ENCODE measurements at regions not wholly inside any gene's neighbourhood (a gene's known extent, or its start where the extent isn't known, plus 50 kb on each side); places are given as distances from the start of the nearest gene placed in this dataset.

GRCh38 chr5:175032741-175033151 is 308.4 kb downstream of the MSX2 start:
- no peak overlapping the region for H3K4me3 Mint-ChIP-seq
- H3K4me1 Mint-ChIP-seq: no peaks in the 10 kb centered on the region
- no peak overlapping the region for H3K27ac Mint-ChIP-seq
- CTCF ChIA-PET: no interaction called here
- no peaks in the 10 kb centered on the region for H3K9me3 Mint-ChIP-seq
- no peak for DNase-seq
- H3K27me3 Mint-ChIP-seq: no peaks in the 10 kb centered on the region
- no peaks in the 10 kb centered on the region for H3K36me3 Mint-ChIP-seq

GRCh38 chr5:175032013-175032412 is 307.6 kb downstream of the MSX2 start:
- no peaks in the 10 kb centered on the region for H3K27me3 Mint-ChIP-seq
- H3K4me1 Mint-ChIP-seq: no peaks in the 10 kb centered on the region
- CTCF ChIA-PET: no interaction called here
- no peak overlapping the region for H3K4me3 Mint-ChIP-seq
- no peak overlapping the region for H3K27ac Mint-ChIP-seq
- no peaks in the 10 kb centered on the region for H3K36me3 Mint-ChIP-seq
- no peak for DNase-seq
- no peaks in the 10 kb centered on the region for H3K9me3 Mint-ChIP-seq

DNA sequence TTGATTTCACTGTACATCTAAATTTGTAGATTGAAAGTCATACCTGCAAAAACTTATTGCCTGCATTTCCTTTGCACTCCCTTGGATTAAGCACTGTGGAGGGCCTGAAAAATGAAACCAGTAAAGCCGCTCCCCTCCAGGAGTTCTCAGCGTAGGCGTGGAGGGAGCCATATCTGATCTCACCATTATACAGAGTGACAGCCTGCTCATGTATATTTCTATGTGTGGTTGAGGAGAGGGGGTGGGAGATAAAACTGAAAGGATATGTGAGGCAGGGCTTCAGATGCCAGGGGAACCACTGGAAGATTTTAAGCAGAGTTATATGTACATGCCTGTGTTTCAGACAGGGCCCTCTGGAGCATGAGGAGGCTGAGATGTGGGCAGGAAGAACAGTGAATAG is 303.0 kb downstream of the MSX2 start:
- no peak overlapping the region for H3K4me3 Mint-ChIP-seq
- CTCF ChIA-PET: no interaction called here
- H3K27me3 Mint-ChIP-seq: peaks cover 3% of the 10 kb centered on the region
- H3K4me1 Mint-ChIP-seq: no peaks in the 10 kb centered on the region
- DNase-seq: no peak
- H3K36me3 Mint-ChIP-seq: no peaks in the 10 kb centered on the region
- no peak overlapping the region for H3K27ac Mint-ChIP-seq
- peaks cover 4% of the 10 kb centered on the region for H3K9me3 Mint-ChIP-seq

GRCh38 chr5:175025077-175025476 is 300.7 kb downstream of the MSX2 start:
- no peak overlapping the region for H3K4me3 Mint-ChIP-seq
- no peak overlapping the region for H3K27ac Mint-ChIP-seq
- no peaks in the 10 kb centered on the region for H3K4me1 Mint-ChIP-seq
- CTCF ChIA-PET: no interaction called here
- peaks cover 6% of the 10 kb centered on the region for H3K27me3 Mint-ChIP-seq
- H3K9me3 Mint-ChIP-seq: peaks cover 4% of the 10 kb centered on the region
- DNase-seq: no peak
- H3K36me3 Mint-ChIP-seq: no peaks in the 10 kb centered on the region

DNA sequence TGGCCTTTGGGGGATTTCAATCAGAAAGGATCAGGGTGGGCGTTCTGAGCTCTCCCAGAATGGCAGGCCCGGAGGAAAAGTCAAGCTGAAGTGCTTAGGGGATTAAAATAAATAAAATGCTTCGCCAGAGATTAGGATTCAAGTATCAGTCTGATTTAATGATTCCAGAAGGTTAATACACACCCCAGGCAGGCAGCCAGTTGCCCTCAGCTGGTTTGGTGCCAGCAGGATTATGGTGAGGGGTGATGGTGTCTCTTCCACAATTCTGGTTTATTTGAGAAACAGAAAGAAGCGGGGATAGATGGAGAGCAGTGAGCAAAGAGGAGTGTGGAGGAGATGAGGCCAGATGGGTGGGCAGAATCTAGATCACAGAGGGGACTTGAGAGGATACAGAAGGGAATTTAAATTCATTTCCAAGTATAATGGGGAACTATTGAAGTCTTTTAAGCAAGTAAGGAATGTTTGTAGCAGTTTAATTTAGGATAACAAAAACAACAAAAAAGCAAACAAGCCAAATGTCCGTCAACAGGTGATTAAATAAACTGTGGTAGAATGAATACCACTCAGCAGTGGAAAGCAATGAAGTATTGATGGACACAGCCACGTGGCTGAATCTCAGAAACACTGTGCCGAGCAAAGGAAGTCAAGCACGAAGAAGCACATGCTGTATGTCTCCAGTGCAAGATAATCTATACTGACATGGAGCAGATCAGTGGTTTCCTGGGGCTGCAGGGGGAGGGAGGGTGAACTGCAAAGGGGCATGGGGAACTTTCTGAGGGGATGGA is 297.7 kb downstream of the MSX2 start:
- Mint-ChIP-seq H3K27ac (no peak overlapping the region), H3K9me3 (peaks cover 4% of the 10 kb centered on the region), H3K4me1 (no peaks in the 10 kb centered on the region), H3K4me3 (no peak overlapping the region), H3K27me3 (peaks cover 6% of the 10 kb centered on the region), H3K36me3 (no peaks in the 10 kb centered on the region)
- CTCF ChIA-PET: no interaction called here
- no peak for DNase-seq

DNA sequence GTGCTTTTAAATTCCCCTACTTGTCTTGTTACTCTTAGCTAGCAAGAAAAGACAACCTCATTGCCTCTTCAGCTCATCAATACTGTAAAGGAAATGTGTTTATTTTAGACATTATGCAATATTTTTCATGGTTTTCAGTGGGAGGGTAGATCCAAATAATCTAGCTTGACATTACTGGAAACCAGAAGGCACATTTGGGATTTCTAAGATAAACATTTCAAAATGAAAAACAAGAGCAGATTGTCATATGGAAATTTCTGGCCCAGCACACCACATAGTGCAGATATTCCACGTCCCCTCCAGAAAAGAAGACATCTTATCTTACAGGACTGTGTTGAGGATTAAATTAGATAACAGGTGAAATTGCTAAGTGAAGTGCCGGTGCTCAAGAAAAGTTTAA is 296.9 kb downstream of the MSX2 start:
- no peak for DNase-seq
- H3K9me3 Mint-ChIP-seq: peaks cover 4% of the 10 kb centered on the region
- CTCF ChIA-PET: no interaction called here
- H3K36me3 Mint-ChIP-seq: no peaks in the 10 kb centered on the region
- no peak overlapping the region for H3K4me3 Mint-ChIP-seq
- H3K4me1 Mint-ChIP-seq: no peaks in the 10 kb centered on the region
- H3K27ac Mint-ChIP-seq: no peak overlapping the region
- H3K27me3 Mint-ChIP-seq: peaks cover 3% of the 10 kb centered on the region

GRCh38 chr5:175015028-175015685 is 290.8 kb downstream of the MSX2 start:
- CTCF ChIA-PET: no interaction called here
- Mint-ChIP-seq H3K27me3 (no peaks in the 10 kb centered on the region), H3K27ac (no peak overlapping the region), H3K4me1 (peaks cover 14% of the 10 kb centered on the region), H3K4me3 (no peak overlapping the region), H3K36me3 (no peaks in the 10 kb centered on the region), H3K9me3 (no peaks in the 10 kb centered on the region)
- no peak for DNase-seq

GRCh38 chr5:175013251-175013650 is 288.9 kb downstream of the MSX2 start:
- no peaks in the 10 kb centered on the region for H3K9me3 Mint-ChIP-seq
- H3K27me3 Mint-ChIP-seq: no peaks in the 10 kb centered on the region
- H3K27ac Mint-ChIP-seq: peak overlapping the region; percentile 20
- DNase-seq: no peak
- no peak overlapping the region for H3K4me3 Mint-ChIP-seq
- CTCF ChIA-PET: no interaction called here
- peaks cover 14% of the 10 kb centered on the region for H3K4me1 Mint-ChIP-seq
- no peaks in the 10 kb centered on the region for H3K36me3 Mint-ChIP-seq

DNA sequence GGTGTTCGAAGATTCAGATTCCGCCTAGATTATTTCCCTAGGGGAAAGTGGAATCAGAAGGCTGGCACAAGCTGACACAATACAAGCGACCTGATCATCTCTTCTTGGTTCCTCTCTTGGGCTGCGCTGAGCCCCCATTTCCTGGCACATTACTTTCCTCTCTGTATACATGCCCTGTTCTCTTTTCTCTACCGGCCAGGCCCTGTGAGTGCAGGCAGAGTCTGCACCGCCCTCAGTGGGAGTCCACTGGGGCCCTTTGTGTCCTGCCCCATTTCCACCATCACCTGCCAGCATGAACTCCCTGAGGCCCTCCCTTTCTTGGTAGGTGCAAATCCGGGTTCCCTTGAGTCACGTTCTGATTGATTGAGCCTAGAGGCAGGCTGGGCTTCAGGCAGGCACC is 287.9 kb downstream of the MSX2 start:
- CTCF ChIA-PET: no interaction called here
- no peaks in the 10 kb centered on the region for H3K9me3 Mint-ChIP-seq
- DNase-seq: no peak
- H3K4me1 Mint-ChIP-seq: peaks cover 14% of the 10 kb centered on the region
- H3K4me3 Mint-ChIP-seq: no peak overlapping the region
- H3K27ac Mint-ChIP-seq: no peak overlapping the region
- no peaks in the 10 kb centered on the region for H3K27me3 Mint-ChIP-seq
- H3K36me3 Mint-ChIP-seq: no peaks in the 10 kb centered on the region

DNA sequence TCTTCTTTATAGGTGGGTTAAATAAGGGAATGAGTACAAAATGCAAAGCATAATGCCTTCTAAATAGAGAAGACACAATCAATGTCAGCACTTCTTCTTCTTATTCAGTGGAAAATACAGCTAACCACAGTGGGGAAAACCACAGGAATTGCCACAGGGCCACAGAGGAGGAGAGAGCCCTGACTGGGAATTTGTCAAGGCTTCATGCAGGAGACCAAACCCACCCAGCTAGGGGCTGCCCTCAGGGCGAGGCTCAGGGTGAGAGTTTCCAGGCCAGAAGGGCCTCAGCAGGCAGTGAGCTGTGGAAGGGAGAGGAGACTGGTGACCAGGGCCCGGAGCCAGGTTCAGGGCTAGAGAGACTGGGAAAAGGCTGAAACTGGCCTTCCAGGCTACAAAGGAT is 279.1 kb downstream of the MSX2 start:
- no peak for DNase-seq
- Mint-ChIP-seq H3K27ac (no peak overlapping the region), H3K9me3 (peaks cover 9% of the 10 kb centered on the region), H3K4me3 (no peak overlapping the region), H3K36me3 (peaks cover 4% of the 10 kb centered on the region), H3K4me1 (peaks cover 15% of the 10 kb centered on the region), H3K27me3 (peaks cover 9% of the 10 kb centered on the region)
- CTCF ChIA-PET: no interaction called here

DNA sequence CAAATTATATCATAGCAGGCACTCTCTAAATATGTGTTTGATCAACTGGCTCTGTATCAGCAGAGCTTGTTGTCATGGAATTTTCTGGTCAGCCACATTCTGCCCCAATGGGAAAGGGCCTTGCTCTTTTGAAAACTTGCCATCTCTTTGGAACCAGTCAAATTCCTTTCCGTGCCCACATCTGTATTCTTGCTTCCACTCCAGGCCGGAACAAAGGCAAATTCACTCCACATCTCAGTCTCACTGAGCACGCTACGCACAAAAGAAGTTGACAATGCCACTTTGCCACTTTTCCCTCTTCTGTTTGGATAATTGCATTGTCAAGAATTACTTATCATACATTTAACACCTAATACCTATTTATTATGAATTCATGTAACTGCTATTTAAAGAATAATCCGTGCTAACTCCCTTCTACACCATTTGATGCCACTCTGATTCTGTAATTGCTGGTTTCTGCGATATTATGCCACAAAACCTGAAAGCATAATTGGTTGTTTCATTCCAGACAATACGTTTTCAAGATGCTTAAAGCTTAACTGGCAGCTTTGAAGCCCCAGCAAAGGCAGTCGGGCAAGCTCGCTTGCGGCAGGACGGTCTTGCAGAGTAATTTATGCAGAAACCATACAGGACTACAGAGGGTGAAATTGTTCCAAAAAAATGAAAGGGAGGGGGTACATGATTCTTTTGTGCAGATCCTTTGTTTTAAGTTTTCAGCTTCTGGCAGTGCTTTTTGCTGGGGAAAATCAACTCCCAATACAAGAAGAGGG is 277.7 kb downstream of the MSX2 start:
- H3K27ac Mint-ChIP-seq: no peak overlapping the region
- CTCF ChIA-PET: no interaction called here

DNA sequence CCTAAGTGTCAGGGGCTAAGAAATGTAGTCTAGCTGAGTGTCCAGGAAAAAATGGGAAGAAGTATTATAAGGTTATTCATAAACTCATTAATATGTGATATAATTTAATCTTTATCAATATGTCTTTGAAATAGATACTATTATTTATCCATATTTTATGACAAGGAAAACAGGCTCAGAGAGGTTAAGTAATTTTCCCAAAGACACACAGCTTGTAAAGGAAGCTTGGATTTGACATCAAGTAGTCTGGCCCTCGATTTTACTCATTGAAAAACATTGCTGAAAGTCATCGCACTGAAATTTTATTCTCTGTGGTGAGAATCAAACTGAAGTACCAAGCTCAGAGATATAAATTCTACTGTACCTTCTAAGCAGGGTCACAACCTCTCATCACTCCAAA is 276.9 kb downstream of the MSX2 start:
- Mint-ChIP-seq H3K4me1 (peaks cover 15% of the 10 kb centered on the region), H3K27me3 (peaks cover 9% of the 10 kb centered on the region), H3K27ac (no peak overlapping the region), H3K4me3 (no peak overlapping the region), H3K9me3 (peaks cover 16% of the 10 kb centered on the region), H3K36me3 (peaks cover 5% of the 10 kb centered on the region)
- DNase-seq: no peak
- CTCF ChIA-PET: no interaction called here

More for the DNA sequence above, 277.7 kb downstream of the MSX2 start:
- Mint-ChIP-seq H3K27me3 (peaks cover 9% of the 10 kb centered on the region), H3K4me3 (no peak overlapping the region), H3K4me1 (peaks cover 15% of the 10 kb centered on the region), H3K9me3 (peaks cover 16% of the 10 kb centered on the region), H3K36me3 (peaks cover 5% of the 10 kb centered on the region)
- no peak for DNase-seq

DNA sequence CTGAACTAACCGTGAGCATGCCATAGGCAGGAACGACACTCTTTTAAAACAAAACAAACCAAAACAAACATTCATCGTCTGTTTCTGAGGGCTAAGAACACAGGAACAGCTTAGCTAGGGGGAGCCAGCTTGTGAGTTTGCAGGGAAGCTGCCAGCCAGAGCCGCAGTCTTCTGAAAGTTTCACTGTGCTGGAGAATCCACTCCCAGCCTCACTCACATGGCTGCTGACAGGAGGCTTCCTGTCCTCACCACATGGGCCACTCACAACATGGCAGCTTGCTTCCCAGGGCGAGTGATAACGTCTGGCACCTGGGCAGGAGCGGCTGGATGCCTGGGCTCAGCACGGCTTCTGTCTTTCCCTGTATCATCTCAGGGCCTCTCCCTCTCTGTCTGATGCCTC is 275.2 kb downstream of the MSX2 start:
- H3K36me3 Mint-ChIP-seq: peaks cover 5% of the 10 kb centered on the region
- H3K9me3 Mint-ChIP-seq: peaks cover 16% of the 10 kb centered on the region
- no peak overlapping the region for H3K27ac Mint-ChIP-seq
- H3K4me3 Mint-ChIP-seq: no peak overlapping the region
- no peak for DNase-seq
- peaks cover 4% of the 10 kb centered on the region for H3K27me3 Mint-ChIP-seq
- CTCF ChIA-PET: no interaction called here
- peaks cover 15% of the 10 kb centered on the region for H3K4me1 Mint-ChIP-seq

DNA sequence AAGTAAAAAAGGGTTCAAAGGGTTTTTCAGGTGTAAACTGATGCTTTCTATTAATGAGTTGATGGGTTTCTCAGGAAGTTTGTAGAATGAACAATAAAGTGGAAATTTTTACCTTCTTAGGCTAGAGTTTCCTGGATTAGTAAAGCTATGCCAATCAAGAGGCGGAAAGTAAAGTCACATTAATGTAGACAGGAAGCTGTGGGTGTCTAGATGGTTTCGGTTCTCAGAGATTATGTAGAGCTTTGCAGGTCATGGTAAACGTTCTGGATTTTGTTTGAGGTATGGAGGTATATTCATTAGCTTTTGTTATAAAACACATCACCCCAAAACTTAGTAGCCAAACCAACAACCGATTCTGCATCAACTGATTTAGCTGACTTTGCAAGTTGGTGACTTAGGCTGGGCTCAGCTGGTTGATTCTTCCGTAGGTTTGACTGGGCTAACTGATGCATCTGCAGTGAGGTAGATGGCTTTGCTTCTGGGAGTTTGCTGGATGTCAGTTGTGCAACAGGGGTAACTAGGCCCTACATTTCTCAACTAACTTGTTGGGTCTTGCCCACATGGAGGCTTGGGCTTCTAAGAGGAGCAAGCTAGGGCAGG is 273.8 kb downstream of the MSX2 start:
- Mint-ChIP-seq H3K27ac (peak overlapping the region; percentile 74), H3K4me3 (peak overlapping the region; percentile 33), H3K4me1 (peaks cover 15% of the 10 kb centered on the region), H3K9me3 (peaks cover 16% of the 10 kb centered on the region), H3K36me3 (peaks cover 5% of the 10 kb centered on the region), H3K27me3 (peaks cover 4% of the 10 kb centered on the region)
- CTCF ChIA-PET: no interaction called here
- DNase-seq: no peak
